Mesothelial cell of epicardium (in vitro differentiated cells): ENCODE measurements at regions not wholly inside any gene's neighbourhood (a gene's known extent, or its start where the extent isn't known, plus 50 kb on each side); places are given as distances from the start of the nearest gene placed in this dataset.

ENCODE experiments used
- DNase-seq, 2 experiments: peaks; one replicate each; pipeline ENCODE4 v3.0.0; 2021; ENCODE audit warnings: low spot score in 2 of 2; ENCODE audit not compliant: unreplicated experiment in 2 of 2
- H3K27ac Mint-ChIP-seq: 2 replicates; pipeline ENCODE4 v1.8.0; 2021; ENCODE audit warnings: mixed read lengths
- H3K27me3 Mint-ChIP-seq: 2 replicates; pipeline ENCODE4 v1.8.0; 2021; ENCODE audit warnings: low read depth, mixed read lengths
- H3K36me3 Mint-ChIP-seq: 2 replicates; pipeline ENCODE4 v1.8.0; 2021; ENCODE audit warnings: mixed read lengths
- H3K4me1 Mint-ChIP-seq: 2 replicates; pipeline ENCODE4 v1.8.0; 2021; ENCODE audit warnings: mixed read lengths
- H3K4me3 Mint-ChIP-seq: 2 replicates; pipeline ENCODE4 v1.8.0; 2021; ENCODE audit warnings: mild to moderate bottlenecking, moderate library complexity, mixed read lengths
- H3K9me3 Mint-ChIP-seq: 2 replicates; pipeline ENCODE4 v1.8.0; 2021; ENCODE audit warnings: mixed read lengths
- CTCF ChIP-seq: fragments of 200-600 bp; sonication (generic); IDR thresholded peaks from one replicate; pipeline ENCODE4 v1.5.0; 2021; ENCODE audit warnings: antibody characterized with exemption; ENCODE audit not compliant: unreplicated experiment

GRCh38 chr6:113600551-113601339 lies 256.4 kb upstream of the MARCKS start:
- Mint-ChIP-seq H3K36me3 (peaks cover 2% of the 10 kb centered on the region), H3K4me3 (no peak overlapping the region), H3K9me3 (peaks cover 10% of the 10 kb centered on the region), H3K27me3 (no peaks in the 10 kb centered on the region), H3K4me1 (peaks cover 35% of the 10 kb centered on the region), H3K27ac (no peak overlapping the region)
- no peak for DNase-seq
- TF ChIP-seq CTCF = no peak

GRCh38 chr6:113607821-113608545 lies 249.2 kb upstream of the MARCKS start:
- Mint-ChIP-seq H3K4me1 (peaks cover 17% of the 10 kb centered on the region), H3K9me3 (peaks cover 3% of the 10 kb centered on the region), H3K27me3 (no peaks in the 10 kb centered on the region), H3K27ac (no peak overlapping the region), H3K4me3 (no peak overlapping the region), H3K36me3 (no peaks in the 10 kb centered on the region)
- no peak for TF ChIP-seq CTCF
- no peak for DNase-seq

GRCh38 chr6:113610377-113610988 lies 246.7 kb upstream of the MARCKS start:
- peaks cover 17% of the 10 kb centered on the region for H3K4me1 Mint-ChIP-seq
- DNase-seq = no peak
- no peak for TF ChIP-seq CTCF
- peak overlapping the region; percentile 3 for H3K27ac Mint-ChIP-seq
- H3K27me3 Mint-ChIP-seq = no peaks in the 10 kb centered on the region
- peaks cover under 1% of the 10 kb centered on the region for H3K9me3 Mint-ChIP-seq
- H3K36me3 Mint-ChIP-seq = no peaks in the 10 kb centered on the region
- no peak overlapping the region for H3K4me3 Mint-ChIP-seq

GRCh38 chr6:113616701-113617274 lies 240.4 kb upstream of the MARCKS start:
- H3K4me1 Mint-ChIP-seq = peaks cover 4% of the 10 kb centered on the region
- H3K27me3 Mint-ChIP-seq = no peaks in the 10 kb centered on the region
- no peak for TF ChIP-seq CTCF
- no peaks in the 10 kb centered on the region for H3K9me3 Mint-ChIP-seq
- H3K36me3 Mint-ChIP-seq = no peaks in the 10 kb centered on the region
- no peak overlapping the region for H3K27ac Mint-ChIP-seq
- no peak overlapping the region for H3K4me3 Mint-ChIP-seq
- no peak for DNase-seq

- no peaks in the 10 kb centered on the region for H3K36me3 Mint-ChIP-seq
- no peak for TF ChIP-seq CTCF
- no peak for DNase-seq
- H3K27ac Mint-ChIP-seq = no peak overlapping the region
- peaks cover 12% of the 10 kb centered on the region for H3K4me1 Mint-ChIP-seq
- H3K4me3 Mint-ChIP-seq = no peak overlapping the region
- no peaks in the 10 kb centered on the region for H3K9me3 Mint-ChIP-seq
- H3K27me3 Mint-ChIP-seq = no peaks in the 10 kb centered on the region
Observed at GRCh38 chr6:113619077-113619476, 238.1 kb upstream of the MARCKS start.
